ENCODE measurements at regions not wholly inside any gene's neighbourhood (a gene's known extent, or its start where the extent isn't known, plus 50 kb on each side); places are given as distances from the start of the nearest gene placed in this dataset.
"Not testable (repeated sequence)": the region's sequence is repeated elsewhere in the genome, so short reads cannot be mapped to it uniquely, and the experiment has no call there.

GRCh38 chr15:70234256-70234905 is 136.7 kb upstream of the TLE3 start:
- no peak overlapping the region for H2AFZ ChIP-seq (ENCODE audit: low read depth, low read length)
- H3K9me2 ChIP-seq (ENCODE audit: insufficient read depth, low read length): no peaks in the 10 kb centered on the region
- peaks cover 10% of the 10 kb centered on the region for H3K9me3 ChIP-seq (ENCODE audit: low read length)
- H3K27ac ChIP-seq (ENCODE audit: low read length): no peak overlapping the region
- H3K4me3 ChIP-seq (ENCODE audit: low read length): no peak overlapping the region
- no peaks in the 10 kb centered on the region for H3K79me2 ChIP-seq (replicated peaks; ENCODE audit: insufficient read depth, low read length)
- TF ChIP-seq EZH2 (IDR thresholded peaks at IDR 0.05; ENCODE audit: borderline replicate concordance, insufficient read depth, low read length, poor library complexity, severe bottlenecking): no peak
- TF ChIP-seq POLR2AphosphoS5 (IDR thresholded peaks at IDR 0.05): no peak
- TF ChIP-seq TAF1 (IDR thresholded peaks at IDR 0.05; ENCODE audit: low read depth): no peak
- no peak for TF ChIP-seq REST (IDR thresholded peaks at IDR 0.05; ENCODE audit: borderline replicate concordance)
- TF ChIP-seq RAD21 (conservative IDR thresholded peaks at IDR 0.05): no peak
- no peak for TF ChIP-seq EP300 (conservative IDR thresholded peaks at IDR 0.05; ENCODE audit: poor library complexity, severe bottlenecking)
- no peak for TF ChIP-seq CTCF (IDR thresholded peaks at IDR 0.05; ENCODE audit: poor library complexity, severe bottlenecking)
- no peaks in the 10 kb centered on the region for H3F3A ChIP-seq (ENCODE audit: insufficient read depth, low read length, poor library complexity, severe bottlenecking)
- H3K36me3 ChIP-seq (ENCODE audit: insufficient read depth, low read length): no peaks in the 10 kb centered on the region
- no peaks in the 10 kb centered on the region for H4K20me1 ChIP-seq (ENCODE audit: insufficient read depth)
- H3K9ac ChIP-seq (ENCODE audit: low read length): no peak overlapping the region
- H3K27me3 ChIP-seq (ENCODE audit: insufficient read depth, low read depth, low read length): no peaks in the 10 kb centered on the region
- no peak overlapping the region for H3K4me2 ChIP-seq (ENCODE audit: low read length)

GRCh38 chr15:70231484-70231883 is 133.8 kb upstream of the TLE3 start:
- H2AFZ ChIP-seq (ENCODE audit: low read depth, low read length): no peak overlapping the region
- no peak overlapping the region for H3K27ac ChIP-seq (ENCODE audit: low read length)
- H3K79me2 ChIP-seq (replicated peaks; ENCODE audit: insufficient read depth, low read length): no peaks in the 10 kb centered on the region
- no peaks in the 10 kb centered on the region for H3K27me3 ChIP-seq (ENCODE audit: insufficient read depth, low read depth, low read length)
- TF ChIP-seq EZH2 (IDR thresholded peaks at IDR 0.05; ENCODE audit: borderline replicate concordance, insufficient read depth, low read length, poor library complexity, severe bottlenecking): no peak
- TF ChIP-seq TAF1 (IDR thresholded peaks at IDR 0.05; ENCODE audit: low read depth): no peak
- TF ChIP-seq SMC3 (conservative IDR thresholded peaks at IDR 0.05; ENCODE audit: poor library complexity): no peak
- TF ChIP-seq RAD21 (conservative IDR thresholded peaks at IDR 0.05): no peak
- TF ChIP-seq REST (IDR thresholded peaks at IDR 0.05; ENCODE audit: borderline replicate concordance): no peak
- no peak for TF ChIP-seq MXI1 (conservative IDR thresholded peaks at IDR 0.05; ENCODE audit: poor library complexity, severe bottlenecking)
- no peak for TF ChIP-seq CTCF (IDR thresholded peaks at IDR 0.05; ENCODE audit: poor library complexity, severe bottlenecking)
- TF ChIP-seq POLR2AphosphoS5 (IDR thresholded peaks at IDR 0.05): no peak
- no peak for TF ChIP-seq EP300 (conservative IDR thresholded peaks at IDR 0.05; ENCODE audit: poor library complexity, severe bottlenecking)
- H3K9me3 ChIP-seq (ENCODE audit: low read length): peaks cover 10% of the 10 kb centered on the region
- no peak overlapping the region for H3K4me3 ChIP-seq (ENCODE audit: low read length)
- no peak overlapping the region for H3K4me2 ChIP-seq (ENCODE audit: low read length)
- H3K9ac ChIP-seq (ENCODE audit: low read length): no peak overlapping the region
- H4K20me1 ChIP-seq (ENCODE audit: insufficient read depth): no peaks in the 10 kb centered on the region
- no peaks in the 10 kb centered on the region for H3K36me3 ChIP-seq (ENCODE audit: insufficient read depth, low read length)
- H3F3A ChIP-seq (ENCODE audit: insufficient read depth, low read length, poor library complexity, severe bottlenecking): no peaks in the 10 kb centered on the region
- no peaks in the 10 kb centered on the region for H3K9me2 ChIP-seq (ENCODE audit: insufficient read depth, low read length)

- H3K4me3 ChIP-seq (ENCODE audit: low read length); H3K9ac ChIP-seq (ENCODE audit: low read length); H3K9me3 ChIP-seq (ENCODE audit: low read length); H3K9me2 ChIP-seq (ENCODE audit: insufficient read depth, low read length); H3K27me3 ChIP-seq (ENCODE audit: insufficient read depth, low read depth, low read length); H2AFZ ChIP-seq (ENCODE audit: low read depth, low read length); H4K20me1 ChIP-seq (ENCODE audit: insufficient read depth); H3K79me2 ChIP-seq (replicated peaks; ENCODE audit: insufficient read depth, low read length); H3K4me2 ChIP-seq (ENCODE audit: low read length); H3K36me3 ChIP-seq (ENCODE audit: insufficient read depth, low read length); H3F3A ChIP-seq (ENCODE audit: insufficient read depth, low read length, poor library complexity, severe bottlenecking); H3K27ac ChIP-seq (ENCODE audit: low read length): not testable (repeated sequence)
Measured at GRCh38 chr15:70227918-70228317, 130.2 kb upstream of the TLE3 start.

All from neural cell (in vitro differentiated cells).